NCI-H1694 (cell line): ENCODE measurements at regions not wholly inside any gene's neighbourhood (a gene's known extent, or its start where the extent isn't known, plus 50 kb on each side); places are given as distances from the start of the nearest gene placed in this dataset.

Experiments
- DNase-seq: peaks from one replicate; lab custom pipeline; 2025; lab: John Stamatoyannopoulos, UW

DNA sequence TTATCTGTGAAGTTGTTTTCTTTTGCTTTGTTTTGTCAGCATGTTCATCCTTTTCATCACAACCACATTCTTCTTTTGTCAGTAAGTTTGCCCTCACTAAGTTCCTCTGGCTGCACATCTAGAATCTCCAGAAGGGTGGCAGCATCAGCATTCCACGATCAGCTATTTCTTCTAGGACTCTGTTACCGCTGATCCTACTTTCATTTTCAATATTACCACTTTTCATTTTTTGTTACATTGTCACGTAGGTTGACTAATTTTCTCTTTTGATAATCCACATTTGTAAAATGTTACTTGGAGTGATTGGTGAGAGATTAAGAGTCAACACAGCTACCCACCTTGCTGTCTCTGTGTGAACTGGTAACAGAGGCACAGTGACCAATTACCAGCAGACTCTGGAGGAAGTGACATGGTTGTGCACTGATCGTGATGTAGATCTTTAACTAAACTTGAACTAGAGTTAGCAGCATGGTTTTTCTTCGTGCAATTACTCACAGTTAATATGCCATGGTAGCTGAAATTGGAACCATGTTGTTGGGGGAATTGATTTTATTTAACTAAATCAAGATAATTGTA, 307.9 kb upstream of the SLC35B3 start:
- DNase-seq: no peak

DNA sequence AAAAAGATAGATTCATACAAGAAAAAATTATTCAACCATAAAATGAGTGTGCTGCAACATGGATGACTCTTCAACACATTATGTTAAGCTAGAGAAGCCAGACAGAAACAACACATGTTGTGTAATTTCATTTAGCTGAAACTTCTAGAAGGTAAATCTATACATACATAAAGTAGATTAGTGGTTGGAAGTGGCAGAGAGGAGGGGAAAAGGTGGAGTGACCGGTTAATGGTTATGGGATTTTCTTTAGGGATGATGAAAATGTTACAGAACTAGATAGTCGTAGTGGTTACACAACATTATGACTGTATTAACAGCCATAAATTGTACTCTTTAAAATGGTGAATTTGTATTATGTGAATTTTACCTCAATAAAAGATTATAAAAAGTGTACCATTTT, 304.1 kb upstream of the SLC35B3 start:
- DNase-seq: no peak

DNA sequence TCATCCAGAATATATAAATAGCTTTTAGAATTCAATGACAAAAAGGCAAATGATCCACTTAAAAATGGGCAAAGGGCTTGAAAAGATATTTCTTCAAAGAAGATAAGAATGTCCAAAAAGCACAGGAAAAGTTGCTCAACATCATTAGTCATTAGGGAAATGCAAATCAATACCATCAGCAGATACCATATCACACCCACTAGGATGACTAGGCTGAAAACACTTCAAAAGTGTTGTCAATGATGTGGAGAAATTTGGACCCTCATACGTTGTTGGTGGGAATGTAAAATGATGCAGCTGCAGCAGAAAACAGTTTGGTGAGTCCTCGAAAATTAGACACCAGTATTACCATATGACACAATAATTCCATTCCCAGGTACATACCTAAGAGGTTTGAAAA, 303.6 kb upstream of the SLC35B3 start:
- no peak for DNase-seq

DNA sequence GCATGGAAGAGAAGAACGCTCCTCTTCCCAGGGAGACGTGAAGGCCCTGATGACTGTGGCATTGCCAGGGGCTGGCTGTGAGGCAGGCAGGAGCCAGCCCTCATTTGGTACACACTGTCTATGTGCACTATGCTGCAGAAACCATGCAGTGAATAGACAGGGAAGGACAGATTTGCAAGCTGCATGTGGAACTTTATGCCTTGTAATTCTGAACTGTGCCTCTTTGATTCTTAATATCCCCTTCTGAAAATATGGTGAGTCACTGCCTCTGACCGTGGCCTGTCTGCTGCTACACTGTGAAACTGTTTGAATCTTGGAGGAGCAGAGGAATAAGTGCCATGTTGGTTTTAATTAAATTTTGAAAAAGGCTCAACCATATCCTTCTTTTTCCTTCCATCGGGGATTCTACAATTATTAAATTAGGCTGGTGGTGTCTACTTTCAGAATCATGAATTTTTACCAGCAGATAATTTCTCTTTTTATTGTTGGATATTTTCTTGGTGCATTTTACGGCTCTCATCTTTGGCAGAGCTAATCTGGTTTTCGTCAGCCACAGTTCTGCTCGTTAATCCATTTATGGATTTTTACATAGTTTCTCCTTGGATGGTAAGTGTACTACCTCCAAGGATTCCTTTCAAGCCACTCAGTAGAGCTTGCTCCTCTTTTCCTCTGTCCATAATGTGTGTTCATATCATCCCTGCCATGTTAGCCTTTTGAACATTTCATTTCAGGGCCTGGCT, 301.0 kb upstream of the SLC35B3 start:
- DNase-seq: no peak

DNA sequence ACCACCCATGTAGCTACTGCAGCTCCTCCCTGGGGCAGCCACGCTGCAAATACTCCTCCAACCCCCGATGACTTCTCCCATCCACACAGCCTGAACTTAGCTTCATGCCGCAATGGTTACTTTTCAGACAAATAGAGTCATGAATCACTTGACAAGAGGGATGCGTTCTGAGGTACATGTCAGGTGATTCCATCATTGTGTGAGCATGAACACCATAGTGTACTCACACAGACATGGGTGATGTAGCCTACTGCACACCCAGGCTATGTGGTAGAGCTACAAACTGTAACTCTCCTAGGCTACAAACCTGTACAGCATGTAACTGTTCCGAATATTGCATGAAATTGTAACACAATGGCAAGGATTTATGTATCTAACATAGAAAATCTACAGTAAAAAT, 298.5 kb upstream of the SLC35B3 start:
- DNase-seq: no peak

DNA sequence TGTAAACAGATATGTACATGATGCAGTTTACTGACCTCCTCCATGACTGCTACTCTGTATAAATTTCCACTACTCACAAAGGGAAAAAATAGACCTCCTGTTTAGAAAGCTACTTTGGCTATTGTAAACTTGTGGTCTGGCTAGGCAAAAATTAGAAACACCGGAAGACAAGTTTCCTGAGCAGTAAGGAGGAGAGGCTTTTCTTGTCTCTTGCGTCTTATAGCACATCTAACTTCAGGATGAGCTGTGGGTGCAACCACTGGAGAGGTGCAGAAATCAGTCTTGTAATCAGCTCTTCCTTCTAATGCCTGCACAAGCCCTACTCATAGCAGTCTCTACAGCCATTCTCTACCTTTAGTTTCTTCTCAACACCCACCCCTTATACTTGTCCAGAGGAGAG, 296.5 kb upstream of the SLC35B3 start:
- no peak for DNase-seq

DNA sequence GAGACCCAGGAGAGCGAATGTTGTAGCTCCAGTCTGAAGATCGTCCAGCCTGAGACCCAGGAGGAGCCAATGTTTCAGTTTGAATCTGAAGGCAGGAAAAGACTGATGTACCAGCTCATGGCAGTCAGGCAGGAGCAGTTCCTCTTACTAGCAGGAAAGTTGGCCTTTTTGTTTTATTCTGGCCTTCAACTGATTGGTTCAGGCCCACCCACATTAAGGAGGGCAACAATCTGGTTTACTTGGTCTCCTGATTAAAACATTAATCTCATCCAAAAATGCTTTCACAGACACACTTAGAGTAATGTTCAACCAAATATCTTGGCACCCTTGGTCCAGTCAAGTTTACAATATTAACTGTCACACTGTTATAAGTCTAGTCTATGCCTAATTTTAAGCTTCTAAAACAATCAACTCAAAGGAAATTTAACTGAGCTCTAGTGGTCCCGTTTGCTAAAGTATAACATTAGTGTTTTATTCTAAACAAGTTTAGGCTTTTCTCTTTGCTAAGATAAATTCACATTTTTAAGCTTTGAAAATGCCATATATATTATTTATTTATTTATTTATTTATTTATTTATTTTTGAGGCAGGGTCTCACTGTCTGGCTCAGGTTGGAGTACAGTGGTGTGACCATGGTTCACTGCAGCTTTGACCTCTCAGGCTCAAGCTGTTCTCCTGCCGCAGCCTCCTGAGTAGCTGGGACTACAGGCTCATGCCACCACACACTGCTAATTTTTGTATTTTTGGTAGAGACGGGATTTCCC, 275.5 kb upstream of the SLC35B3 start:
- DNase-seq: no peak

DNA sequence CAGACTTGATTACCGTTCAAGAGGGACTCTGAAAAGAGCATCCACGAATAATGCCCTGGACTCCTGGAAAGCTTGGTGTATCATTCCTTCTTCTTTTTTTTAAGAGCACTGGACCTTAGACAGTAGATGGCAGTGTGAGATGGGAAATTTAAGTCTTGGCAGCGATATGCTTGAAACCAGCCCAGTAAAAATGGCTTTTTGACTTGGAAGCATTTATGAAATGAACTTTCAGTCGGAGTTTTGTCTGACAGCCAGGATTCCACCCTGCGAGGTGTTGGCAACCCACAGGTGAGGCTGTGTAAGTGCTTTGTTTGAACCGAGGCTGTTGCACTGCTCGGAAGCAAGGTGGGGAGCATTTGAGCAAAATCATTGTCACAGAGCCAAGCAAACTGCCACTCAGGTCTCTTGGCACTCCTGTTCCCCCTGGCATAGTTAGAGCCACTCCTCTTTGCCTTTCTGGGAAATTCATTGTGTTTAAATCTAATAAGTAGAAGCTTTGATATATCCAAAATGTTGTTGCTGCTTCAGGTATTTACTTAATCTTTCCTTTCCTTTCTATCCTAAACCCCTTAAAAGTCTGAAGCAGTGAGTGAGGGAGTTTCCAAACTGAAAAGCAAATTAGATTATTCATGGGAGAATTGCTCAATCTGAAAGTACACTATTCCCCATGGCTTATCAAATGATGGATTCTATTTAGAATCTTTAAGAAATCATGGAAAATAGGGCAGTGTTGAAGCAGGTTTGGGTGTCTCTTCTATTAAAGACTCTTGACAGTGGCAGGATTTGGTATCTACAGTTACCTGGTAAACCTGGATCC, 272.8 kb upstream of the SLC35B3 start:
- no peak for DNase-seq

DNA sequence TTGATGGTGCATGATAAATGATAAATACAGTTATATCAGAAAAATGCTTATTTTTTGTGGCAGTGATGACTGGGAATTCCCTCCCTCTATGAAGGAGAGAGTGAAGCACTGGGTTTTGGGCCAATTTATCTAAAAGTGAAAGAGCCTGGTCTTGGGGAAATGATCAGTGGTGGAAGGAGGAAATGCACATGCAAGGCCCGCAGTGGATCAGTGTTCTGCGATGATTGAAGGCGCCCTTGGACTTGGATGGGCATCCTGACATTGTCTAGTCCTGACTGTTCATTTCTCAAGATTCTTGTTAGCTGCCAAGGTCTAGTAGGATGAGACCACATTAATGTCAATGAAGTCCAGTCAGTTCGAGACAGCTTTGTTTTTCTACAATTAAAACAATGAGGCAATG, 272.0 kb upstream of the SLC35B3 start:
- no peak for DNase-seq

DNA sequence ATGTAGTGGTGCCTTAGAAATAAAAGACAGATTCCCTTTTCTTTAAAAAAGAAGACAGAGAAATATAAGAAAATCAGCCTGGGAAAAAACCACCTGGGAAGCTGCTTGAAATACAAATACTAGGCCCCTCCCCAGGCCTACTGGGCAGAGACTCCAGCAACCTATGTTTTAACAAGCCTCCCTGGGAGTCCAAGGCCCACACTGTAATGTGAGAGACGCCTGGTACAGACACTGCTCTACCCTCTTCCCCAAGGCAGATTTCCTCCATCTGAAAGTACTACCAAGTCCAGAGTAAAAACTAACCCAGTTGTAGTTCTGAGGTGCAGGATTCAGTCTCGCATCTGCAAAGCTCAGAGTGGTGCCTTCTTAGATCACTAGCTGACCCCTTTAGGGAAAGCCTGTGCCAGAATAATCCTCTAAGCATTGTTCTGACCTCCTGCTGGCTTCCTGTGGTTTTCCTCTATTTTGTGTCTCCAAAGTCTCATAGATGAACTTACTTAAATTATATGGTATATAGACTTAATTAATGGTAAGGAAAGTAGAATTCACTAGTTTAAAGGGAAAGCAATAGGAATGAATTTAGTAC, 270.2 kb upstream of the SLC35B3 start:
- DNase-seq: no peak

DNA sequence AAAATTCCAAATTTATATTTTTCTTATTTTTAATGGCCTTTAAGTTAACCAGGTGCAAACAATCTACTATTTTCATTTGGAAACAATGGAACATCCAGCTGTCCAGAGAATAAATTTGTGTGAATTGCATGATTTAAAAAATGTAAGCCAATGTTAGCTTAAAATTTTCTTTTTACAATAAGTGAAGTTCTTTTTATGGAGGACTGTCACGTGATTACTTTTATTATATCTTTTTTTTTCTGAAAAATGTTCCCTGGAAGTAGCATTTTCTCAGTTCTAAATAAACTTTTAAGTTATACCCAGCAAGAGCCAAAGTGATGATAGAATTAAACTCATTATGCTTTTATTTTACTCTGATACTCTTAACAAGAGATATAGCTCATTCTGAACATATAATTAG, 267.7 kb upstream of the SLC35B3 start:
- no peak for DNase-seq

DNA sequence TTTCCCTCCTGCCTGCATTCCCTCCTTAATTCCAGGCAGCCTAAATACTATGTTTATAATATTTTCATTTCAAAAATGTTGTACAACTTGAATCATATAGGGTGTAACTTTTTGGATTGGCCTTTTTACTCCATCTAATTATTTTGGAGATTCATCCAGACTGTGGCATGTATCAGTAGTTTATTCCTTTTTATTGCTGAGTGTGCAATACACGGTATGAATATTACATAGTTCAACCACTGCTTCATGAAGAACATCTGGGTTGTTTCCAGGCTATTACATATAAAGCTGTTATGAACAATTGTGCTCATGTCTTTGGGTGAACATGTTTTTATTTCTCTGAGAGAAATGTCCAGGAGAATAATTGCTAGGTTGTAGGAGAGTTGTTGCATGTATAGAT, 253.5 kb upstream of the SLC35B3 start:
- no peak for DNase-seq

DNA sequence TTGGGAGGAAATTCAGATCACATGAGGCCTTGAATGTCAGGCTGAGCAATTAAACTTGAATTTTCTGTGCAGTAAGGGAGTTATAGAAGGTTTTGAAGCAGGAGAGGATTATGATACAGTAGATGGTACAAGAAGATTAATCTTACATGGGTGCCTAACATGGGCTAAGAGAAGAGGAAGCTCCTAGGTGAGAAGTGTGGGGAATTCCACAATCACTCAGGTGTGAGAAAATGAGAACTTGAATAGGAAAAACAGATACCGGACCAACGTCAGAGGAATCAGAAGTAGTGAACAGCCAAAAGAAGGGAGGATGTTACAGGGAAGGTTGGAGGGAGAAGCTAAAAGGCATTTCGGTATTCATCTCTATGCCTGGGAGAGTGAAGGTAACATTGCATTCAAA, 250.7 kb upstream of the SLC35B3 start:
- no peak for DNase-seq

DNA sequence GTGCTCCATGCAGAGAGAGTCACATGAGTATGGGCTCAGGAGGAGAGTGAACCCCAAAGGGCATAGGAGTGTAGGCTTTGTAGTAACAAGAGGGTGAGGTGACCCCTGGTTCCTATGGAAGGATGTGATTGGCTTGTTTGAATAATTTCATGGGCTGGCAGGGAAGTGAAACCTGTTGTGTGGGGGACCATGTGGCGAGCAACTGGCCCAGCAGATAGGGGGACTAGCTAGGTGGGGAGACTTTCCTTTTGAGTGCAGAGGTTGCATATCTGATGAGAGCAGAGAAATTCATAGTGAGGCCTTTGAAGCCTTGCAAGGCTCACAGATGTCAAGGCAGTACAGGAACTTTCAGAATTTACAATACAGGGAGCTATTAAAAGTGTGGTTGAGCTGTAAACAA, 247.9 kb upstream of the SLC35B3 start:
- no peak for DNase-seq

DNA sequence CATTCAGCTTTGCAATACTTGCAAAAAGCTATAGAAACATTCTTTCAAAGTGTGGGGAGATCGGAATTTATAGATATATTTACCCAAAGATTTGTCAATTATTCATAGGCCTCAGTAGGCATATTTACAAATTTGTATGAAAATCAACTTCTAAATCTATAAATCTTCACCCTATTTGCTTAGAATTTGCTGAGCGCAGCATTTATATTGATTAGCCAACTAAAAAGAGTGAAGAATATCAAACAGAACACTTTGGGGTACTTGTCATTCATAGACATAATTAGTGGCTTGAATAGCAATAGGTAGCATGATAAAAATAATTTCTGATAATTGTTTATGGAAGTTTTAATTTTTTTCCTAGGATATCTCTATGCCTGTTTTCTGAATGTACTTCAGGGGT, 244.5 kb upstream of the SLC35B3 start:
- no peak for DNase-seq

DNA sequence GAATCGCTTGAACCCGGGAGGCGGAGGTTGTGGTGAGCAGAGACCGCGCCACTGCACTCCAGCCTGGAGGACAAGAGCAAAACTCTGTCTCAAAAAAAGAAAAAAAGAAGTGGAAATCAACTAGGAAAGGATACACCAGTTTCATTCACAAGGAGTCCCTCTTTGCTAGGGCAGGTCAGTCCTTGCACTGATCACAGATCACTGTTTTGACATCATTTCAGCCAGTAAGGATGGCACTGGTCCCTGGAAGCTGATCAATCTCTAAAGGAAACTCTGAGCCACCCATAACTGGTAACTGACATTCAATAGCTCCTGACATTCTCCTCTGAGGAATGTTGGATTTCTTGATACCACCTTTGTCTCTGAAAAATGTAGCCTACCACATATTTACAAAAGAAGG, 243.1 kb upstream of the SLC35B3 start:
- no peak for DNase-seq

DNA sequence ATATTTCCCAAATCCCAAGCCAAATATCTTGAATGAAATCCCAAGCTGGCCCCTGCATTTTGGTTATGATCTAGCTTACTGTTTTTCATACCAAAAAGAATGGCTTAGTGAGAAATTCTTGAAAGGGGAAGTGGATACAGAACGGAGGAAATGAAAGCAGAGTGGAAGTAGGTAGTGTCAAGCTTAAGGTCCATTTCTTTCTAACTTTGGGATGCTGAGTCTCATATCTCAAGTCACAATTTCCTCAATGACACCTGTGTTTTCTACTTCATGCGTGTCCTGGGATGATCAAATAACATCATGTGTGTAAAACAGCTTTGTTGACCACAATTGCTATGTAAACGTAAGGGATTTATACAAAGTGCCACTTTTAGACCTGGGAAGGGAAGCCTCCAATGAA, 238.8 kb upstream of the SLC35B3 start:
- no peak for DNase-seq

DNA sequence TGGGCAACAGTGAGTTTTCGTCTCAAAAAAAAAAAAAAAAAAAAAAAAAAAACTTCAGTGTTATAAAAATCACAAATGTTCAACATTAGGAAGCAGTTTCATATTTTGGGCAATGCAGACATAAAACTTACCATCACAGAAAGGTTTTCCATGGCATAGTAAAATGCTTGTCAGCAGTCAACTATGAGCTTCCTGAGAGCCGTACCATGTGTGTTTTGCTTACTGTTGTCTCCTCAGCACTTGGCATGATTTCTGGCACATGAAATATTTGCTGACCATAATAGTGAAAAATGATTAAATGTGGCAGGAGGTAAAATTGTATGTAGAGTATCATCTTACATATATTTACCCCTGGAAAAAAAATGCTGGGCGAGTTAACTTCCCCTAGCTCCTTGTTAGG, 237.5 kb upstream of the SLC35B3 start:
- DNase-seq: no peak

DNA sequence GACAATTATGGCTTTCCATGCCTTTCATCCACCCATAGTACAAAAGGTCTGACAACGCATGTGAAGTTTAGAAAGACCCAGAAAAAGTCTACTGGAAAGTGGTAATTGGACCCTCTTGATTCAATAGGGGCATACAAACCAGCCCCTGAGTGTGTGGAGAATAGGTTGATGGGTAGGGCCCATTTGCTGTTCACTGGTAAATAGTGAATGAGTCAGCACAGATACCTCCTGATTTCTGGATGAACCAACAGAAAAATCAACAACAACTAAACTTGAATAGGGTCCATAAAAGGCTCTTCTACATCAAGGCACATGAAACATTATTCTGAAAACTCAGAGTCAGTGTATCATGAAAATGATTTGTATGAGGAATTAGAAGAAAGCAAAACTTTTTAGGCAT, 235.4 kb upstream of the SLC35B3 start:
- no peak for DNase-seq

DNA sequence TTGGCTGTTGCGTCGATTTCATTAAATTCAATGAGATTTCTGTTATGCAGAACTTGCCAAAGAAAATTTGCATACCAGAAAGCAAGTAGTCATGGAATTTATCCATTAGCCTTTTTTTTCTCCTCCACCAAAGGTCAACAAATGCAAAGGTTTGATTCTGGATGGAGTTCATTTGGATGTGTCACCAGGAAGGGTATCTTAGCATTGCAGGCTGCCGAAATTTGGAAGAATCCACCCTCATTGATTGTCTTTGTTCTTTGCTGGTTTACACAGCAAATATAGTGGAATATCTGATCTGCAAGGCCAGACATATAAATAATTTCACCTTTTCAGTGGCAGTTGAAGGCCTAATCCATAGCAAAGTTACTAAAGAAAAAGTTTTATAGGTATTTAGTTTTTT, 229.4 kb upstream of the SLC35B3 start:
- DNase-seq: no peak

DNA sequence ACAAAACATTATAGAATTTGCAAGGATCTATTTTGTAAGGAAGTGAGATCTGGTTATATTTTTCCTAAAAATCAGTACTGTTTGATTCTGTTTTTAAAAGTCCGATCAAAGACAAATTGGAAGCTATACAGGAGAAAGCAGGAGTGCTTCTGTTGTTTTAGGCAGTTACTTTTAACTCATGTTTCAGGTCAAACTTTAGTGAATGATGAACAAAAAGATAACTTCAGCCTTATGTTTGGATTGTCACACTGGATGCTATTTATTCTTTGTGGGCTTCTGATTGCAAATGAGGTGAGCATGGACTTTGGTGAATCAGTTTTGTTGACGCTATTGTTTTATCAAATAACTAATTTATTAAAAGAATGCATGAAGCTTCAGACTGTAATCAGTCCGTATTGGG, 228.7 kb upstream of the SLC35B3 start:
- DNase-seq: no peak
